Breast epithelium (tissue), 3 donors: ENCODE measurements at regions not wholly inside any gene's neighbourhood (a gene's known extent, or its start where the extent isn't known, plus 50 kb on each side); places are given as distances from the start of the nearest gene placed in this dataset.

Experiments
- CTCF ChIP-seq, 3 donors: fragments of 450-650 bp; IDR thresholded peaks; one replicate each; pipeline ENCODE4 v1.5.1; 2016 to 2017; ENCODE audit warnings: antibody characterized with exemption in 3 of 3, mild to moderate bottlenecking in 3 of 3, moderate library complexity in 3 of 3
- POLR2A ChIP-seq: fragments of 450-650 bp; IDR thresholded peaks from one replicate; pipeline ENCODE4 v1.6.1; 2016; ENCODE audit warnings: antibody characterized with exemption, mild to moderate bottlenecking, moderate library complexity
- POLR2AphosphoS5 ChIP-seq, 3 donors: sonication (generic); formaldehyde crosslinking; IDR thresholded peaks; one replicate each; pipeline ENCODE4 v1.6.1; 2017; ENCODE audit warnings: antibody characterized with exemption in 3 of 3

GRCh38 chr9:87122947-87123685 is 175.8 kb upstream of the GAS1 start:
- TF ChIP-seq CTCF (IDR thresholded peaks at IDR 0.05) (no peak), POLR2A (no peak), POLR2AphosphoS5 (IDR thresholded peaks at IDR 0.05) (no peak)
